Activated CD4-positive, alpha-beta T cell treated with anti-CD3 and anti-CD28 coated beads for 1 hour (primary cell): ENCODE measurements at regions not wholly inside any gene's neighbourhood (a gene's known extent, or its start where the extent isn't known, plus 50 kb on each side); places are given as distances from the start of the nearest gene placed in this dataset.

Experiments
- DNase-seq: peaks from one replicate; pipeline ENCODE4 v3.0.0-alpha.2; 2020

DNA sequence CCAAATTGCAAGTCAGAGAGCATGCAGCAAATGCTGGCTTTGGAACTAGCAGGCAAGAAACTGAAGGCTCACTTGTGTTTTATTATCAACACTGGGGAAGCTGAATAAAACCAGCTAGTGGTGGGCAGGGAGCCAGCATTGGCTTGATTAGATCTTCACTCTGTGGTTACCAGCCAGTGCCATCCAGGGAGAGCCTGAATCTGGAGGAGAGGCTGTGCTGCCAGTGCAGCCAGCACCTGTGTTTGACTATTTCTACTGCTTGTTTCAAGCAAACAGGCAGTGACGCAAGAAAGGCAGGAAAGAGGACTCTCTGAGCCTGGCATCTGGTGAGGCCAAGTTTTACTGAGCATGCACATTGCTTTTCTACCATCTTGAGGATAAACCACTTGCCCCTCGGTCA lies 247.0 kb downstream of the PHLDA1 start:
- no peak for DNase-seq

DNA sequence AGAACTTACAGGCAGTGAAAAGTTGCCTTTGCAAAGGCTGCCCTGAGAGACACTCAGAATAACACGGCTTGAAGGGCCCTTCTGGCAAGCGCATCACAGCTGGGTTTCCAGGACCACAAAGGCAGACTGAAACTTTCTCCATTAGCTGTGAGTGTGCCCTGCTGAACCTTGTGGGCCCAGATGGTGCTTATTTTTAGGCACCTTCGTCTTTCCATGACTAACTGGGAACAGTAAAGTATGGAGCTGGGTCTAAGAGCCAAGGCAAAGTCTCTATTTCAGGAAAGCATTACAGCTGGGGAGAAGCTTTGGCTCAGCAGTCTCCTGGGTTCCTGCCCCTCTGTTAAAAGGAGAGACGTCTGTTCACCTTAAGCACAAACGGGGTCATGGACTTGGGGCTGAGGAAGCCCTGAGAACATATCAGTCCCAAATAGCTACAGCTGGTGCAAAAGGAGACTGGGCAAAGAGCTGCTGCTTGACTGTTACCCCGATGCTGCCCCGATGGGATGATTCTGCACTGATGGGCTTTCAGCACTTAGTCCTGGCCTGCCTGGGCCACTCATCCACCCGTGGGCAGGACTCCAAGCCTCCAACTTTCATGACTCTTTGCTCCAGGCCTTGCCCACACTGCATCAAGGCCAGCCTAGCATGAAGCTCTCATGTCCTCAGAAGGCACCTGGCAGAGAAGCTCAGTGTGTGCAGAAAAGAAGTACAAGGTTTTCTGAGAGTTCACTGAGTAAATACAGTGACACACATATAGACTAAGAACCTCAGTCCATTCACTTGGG lies 248.3 kb downstream of the PHLDA1 start:
- no peak for DNase-seq

DNA sequence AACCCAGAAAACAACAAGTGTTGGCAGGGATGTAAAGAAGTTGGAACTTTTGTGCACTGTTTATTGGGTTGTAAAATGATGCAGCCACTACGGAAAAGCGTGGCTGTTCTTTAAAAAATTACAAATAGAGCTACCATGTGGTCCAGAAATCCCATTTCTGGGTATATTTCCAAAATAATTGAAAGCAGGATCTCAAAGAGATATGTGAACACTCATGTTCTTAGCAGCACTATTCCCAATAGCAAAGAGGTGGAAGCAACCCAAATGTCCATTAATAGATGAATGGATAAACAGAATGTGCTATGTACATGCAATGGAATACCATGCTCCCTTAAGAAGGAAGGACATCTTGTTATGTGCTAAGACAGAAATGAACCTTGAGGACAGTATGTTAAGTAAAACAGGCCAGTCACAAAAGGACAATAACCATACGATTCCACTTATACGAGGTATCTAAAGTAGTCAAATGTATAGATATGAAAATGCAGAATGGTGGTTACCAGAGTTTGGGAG lies 249.5 kb downstream of the PHLDA1 start:
- no peak for DNase-seq

DNA sequence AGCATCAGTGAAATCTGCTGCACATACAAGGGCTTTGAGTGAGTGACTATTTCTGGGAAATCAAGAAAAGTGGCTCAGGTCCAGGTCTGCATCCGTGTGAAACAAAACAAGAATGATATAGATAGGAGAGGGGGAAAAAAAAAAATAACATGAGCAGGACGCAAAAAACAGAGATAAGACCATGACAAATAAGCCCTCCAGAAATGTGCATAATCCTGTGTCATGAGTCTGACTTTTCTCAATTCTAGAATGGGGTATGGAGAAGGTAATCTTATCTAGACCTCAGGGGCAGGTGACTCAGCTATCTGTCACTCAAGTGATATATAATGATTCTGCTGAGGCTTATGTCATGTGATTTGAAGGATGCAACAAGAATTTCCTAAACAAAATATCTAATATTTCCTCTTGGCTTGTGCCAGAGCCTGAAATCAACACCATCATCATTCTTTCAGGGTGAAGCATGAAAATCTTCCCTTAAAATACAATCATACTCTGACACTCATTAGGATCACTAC lies 250.0 kb downstream of the PHLDA1 start:
- DNase-seq, result no peak

DNA sequence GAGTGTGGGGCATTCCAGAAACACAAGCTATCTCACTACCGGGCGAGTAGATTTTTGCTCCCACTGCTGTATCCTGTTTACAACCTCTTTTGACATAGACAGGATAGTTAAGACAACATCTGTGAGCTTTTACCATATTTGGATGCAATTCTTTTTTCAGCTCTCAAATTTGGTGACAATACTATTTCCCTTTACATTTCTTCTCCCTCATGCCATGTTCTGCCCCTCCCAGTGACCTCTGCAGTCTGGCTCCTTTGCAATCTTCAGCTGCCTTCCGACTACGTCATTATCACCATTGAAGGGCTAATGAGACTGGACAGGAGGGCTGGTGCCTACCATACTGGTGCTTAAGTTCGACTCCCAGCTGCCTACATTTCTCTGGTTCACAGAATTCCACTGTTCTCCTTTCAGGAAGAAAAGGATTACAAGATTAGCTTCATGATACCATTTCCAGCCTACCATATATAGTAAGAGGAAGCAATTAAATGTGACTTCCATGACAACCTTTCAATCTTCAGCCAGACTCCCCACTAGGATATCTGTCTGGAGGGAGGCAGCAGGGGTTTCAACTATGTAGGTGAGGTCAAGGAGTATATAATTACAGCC lies 251.6 kb downstream of the PHLDA1 start:
- DNase-seq, result no peak

DNA sequence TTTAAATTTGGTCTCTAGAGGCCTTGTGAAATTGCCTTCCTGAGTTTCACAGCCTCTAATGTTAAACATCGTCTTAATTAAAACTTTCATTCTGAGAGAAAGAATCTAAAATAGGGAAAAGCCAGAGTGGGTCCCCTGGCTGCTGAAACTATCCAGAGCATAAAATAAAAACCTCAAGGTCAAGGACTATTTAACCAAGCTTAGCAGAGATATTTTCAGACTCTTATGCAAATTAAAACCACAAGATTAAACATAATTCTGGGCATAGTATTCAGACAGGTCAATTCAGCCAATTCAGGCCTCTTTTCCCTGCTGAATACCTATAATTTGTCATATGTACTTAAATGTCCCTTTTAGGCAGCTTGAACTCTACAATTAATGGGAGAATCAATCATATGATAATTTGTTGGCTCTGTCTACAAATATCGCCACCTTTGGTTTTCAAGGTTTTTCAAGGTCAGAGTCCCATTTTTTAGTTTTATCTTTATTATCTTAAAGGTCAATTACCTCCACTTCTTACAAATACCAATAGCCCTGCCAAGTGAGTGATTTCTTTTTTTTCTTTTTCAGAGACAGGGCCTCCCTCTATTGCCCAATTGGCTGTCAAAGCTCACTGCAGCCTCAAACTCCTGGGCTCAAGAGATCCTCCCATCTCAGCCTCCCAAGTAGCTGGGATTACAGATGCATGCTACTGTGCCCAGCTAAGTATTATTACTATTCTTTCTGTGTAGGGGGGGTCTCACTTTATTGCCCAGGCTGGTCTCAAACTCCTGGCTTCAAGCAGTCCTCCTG lies 257.1 kb downstream of the PHLDA1 start:
- no peak for DNase-seq

DNA sequence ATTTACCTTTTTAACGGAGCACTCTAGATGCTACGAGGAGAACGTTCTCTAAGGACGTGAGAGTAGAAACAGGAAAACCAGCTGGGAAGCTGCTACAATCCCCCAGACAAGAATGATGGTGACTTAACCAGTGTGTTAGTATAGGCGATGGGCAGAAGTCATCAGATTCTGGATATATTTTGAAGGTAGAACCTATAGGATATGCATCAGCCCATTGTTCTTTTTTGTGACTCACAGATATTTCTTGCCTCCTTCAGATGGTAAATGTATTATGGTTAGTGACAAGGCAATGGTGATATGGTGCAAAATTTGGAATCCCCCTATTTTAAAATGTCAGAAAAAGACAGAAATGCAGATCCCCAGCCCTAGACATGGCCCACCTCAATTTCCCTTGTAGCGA lies 258.2 kb downstream of the PHLDA1 start:
- DNase-seq, result no peak

DNA sequence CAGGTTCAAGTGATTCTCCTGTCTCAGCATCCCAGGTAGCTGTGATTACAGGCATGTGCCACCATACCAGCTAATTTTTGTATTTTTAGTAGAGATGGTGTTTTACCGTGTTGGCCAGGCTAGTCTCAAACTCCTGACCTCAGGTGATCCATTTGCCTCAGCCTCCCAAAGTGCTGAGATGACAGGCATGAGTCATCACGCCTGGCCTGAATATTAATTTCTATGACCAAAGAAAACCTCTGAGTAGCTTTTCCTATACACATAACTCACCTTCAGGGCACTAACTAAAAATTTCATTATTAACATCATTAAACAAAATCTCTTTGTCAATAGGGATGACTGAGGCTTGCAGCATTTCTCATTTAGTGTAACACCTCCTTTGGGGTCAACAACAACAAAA lies 259.6 kb upstream of the KRR1 start:
- DNase-seq, result no peak

DNA sequence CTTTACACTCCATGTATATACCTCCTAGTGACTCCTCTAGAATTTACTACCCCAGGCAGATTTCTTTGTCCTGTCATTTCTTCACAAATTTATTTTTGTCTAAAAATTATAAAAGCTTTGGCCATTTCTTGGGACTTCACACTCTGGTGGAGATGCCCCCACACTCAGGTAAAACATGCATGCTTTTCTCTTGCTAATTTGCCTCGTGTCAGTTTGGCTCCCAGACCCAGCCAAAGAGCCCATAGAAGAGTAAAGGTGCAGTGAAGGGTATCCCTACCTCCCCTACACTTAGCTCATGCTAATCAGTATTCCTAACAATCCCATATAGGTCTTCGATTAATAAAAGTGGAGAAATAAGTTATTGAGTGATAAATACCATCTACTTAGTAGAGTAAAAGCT lies 256.5 kb upstream of the KRR1 start:
- no peak for DNase-seq

DNA sequence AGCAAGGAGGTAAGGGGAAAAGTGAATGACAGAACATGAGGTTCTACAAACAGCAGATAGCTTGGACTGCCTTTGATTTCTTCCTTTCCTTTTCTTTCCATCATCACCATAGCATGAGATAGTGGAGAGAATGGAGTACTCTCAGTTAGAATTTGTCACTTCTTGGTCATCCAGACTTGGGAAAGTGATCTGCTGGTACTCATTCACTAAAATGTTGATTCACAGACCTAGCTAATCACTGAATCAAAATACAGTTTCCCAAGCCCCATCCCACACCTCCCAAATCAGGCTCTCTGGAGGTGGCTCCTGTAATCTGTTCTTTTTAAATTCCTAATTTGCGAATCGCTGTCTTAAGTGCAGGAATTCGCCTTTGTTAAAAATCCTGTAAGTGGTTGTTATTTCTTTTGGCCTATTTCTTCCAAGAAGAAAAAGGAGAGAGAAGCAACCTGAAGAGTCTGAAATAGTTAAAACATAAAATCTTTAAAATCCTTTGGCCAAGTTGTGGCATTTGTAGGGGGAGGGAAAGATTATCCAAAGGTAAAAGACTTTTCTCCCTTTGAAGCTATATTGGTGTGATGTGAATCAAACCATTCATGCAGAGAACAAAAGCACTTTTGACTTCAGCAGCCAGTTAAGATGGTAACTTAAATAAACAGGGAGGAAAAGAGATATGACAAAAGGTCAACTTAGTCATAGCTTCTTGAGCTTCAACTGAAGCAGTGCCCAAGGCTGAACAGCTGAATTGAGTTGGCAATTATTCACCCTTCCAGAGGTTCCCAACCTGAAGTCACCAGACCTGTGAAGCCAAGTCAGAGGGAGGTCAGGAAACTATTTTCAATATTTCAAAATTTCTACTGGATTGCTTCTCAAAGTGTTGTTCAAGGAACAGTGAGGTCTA lies 255.1 kb upstream of the KRR1 start:
- DNase-seq, result no peak

DNA sequence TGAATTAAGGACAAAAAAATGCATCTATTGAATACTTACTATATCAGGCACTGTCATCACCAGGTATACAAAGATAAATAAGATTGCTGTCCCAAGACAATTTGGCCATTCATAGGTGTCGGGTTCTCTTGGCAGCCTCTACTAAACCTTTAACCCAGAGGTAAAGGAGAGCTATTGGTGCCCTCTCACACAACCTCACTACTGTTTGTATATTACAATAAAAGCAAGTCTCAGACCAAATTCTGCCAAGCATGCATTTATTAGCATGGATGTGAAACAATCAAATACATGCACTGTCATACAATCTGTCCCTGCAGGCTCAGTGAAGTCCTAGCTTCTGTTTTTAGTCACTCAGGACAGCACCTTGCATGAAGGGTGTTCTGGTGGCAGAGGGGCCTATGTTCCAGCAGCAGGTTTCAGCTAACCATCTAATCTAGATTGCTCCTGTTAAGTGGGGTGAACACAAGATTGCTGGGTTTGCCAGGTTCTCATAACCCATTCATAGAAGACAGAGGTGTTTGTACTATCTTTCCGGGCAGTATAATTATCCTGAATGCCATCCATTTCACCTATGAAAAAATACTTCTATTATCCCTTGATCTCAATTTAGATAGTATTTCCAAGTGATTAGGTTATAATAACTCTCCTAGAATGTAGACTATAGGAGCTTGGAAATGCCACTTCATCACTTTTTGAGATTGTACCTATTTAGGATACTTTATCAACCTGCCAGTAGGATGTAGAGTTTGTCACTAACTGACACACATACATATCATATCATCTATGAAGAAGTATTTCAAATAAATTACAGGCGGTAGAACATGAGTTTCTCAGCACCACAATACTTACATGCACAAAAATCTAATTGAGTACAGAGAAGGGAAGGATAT lies 254.0 kb upstream of the KRR1 start:
- DNase-seq, result no peak

DNA sequence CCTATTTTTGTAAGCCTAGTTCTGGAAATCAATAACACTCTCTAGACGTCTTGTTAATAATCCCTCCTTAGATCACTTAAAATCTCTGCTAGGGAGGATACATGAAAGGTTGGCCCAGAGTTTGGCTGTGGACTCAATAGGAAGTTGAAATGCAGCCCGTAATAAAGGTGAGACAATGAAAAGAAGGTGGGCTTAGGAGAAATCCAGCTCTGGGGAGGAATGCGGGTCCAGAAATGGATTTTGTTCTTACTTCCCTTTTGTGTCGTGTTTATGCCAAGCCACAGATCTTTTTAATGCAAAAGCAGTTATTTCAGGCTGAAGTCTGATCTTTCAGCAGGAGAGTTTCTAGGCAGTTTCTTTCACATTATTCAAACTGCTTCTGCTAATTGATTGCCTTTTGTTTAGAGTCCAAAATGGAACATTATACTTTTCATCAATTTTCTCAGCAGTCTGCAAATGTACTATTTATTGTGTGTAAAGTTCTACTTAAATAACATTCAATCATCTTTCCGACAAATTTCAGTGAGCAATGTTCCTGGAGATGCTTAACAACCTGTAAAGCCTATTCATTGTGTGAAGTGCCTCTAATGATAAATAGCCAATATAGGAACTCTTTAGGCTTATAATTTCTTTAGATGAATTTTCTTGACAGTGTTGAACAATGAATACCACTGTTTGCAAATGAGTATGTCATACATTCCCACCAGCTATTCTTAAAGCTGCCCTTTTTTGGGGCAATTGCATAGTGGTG lies 252.9 kb upstream of the KRR1 start:
- no peak for DNase-seq

DNA sequence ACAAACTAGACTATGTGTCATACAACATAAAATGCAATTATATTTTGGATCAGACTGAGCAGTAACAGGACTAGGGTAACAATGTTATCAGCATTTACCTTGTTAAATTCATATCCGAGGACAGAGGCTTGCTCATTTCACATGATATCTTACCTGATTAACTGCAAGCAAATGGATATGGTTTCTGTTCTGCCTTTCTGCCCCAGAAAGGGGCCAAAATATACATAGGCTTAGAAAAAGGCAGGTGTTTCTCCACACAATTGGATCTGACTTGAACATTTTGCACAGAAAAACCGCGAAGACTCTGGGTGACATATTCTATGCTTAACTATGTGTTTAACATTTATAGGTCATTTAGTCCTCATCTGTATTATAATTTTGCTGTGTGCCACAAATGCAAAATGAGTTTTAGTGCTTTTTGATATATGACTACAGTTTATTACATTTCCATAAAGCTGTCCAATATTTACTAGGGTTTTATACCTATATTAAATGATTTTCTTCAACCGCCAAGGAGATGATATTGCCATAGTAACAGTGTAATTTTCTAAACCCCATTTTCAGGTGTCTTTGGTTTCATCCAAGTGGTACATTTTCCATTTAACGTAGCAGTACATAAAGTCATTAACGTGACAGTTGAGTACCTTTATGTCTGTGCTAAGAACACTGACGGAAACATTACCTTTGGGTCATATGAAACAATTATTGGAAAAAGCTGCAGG lies 249.3 kb upstream of the KRR1 start:
- DNase-seq, result no peak

DNA sequence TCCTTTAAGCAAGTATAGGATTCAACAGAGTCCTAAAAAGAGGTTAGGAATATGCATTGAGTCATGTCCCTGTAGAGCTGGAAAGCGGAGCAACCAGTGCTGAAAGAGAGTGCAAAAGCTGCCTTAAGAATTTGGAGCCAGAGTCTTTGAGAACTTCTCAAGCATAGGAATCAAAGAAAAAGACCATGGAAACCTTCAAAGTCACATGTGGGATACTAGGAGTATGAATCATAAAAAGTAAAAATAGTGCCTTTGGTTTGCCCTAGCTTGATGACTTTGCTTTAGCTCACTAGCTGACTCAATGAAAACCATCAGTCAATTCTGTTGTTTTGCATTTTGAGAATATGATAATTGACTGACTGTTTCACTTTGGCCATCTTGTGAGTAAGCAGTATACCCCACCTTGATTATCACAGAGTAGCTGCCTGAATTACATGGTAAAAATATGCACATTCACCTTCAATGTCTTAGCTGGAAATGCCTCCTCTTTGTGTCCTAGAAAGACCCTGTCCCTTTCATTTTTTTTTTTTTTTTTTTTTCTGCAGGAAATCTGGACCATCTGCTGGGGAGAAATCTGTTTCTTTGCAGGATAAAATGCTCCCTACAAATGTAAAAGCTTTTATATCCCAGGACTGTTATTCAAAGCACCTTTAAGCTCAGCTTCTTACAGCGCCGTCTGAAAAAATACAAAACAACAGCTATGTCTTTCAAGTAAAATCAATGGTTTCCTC lies 248.6 kb upstream of the KRR1 start:
- DNase-seq, result no peak

DNA sequence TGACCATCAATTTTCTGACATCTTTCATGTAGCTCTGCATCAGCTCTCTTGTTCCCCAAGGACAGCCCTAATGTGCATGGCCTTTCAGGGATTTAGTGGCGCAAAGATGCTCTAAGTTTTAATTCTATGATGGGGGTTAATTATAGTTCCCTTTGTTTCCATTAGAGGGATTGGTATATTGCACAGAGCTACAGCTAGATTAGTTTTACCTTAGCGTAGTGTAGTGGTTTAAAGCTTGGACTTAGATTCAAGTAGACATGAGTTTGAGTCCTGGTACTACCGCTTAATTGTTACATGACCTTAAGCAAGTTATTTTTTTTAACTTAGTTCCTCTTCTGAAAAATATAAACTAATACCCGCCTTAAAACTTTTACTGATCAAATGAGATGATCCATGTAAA lies 247.8 kb upstream of the KRR1 start:
- DNase-seq, result no peak

DNA sequence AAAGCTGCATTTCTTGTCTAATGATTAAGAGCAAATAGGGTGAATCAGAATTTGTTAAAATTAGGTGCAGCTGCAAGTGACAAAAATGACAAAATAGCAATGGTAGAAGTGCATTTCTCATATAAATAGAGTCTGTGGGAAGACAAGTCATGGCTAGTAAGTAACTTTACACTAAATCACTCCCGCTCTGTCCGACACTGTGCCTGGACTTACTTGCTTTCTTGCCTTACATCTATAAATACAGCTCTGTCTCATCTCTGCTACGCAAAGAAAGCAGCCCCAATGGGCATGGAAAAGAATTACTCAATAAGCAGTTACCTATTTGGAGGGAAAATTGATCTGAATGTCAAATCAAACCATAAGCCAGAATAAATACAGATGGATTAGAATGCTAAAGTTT lies 245.4 kb upstream of the KRR1 start:
- DNase-seq, result no peak

DNA sequence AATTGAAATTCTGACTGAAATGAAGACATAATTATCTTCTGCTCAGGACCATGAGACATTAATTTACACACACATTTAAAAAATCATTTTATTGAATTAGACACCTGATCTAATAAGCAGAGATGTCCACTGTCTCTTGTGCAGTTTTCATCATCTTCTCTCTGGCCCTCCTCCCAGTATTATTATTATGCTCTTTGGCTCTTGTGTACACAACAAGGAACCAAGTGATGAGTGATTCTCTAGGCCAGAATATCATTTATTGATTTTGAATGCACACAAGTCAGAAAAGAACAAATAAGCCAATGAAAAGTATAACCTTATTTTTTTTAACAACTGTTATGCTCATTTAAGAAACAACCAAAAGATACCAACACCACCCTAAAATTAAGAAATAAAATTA lies 244.7 kb upstream of the KRR1 start:
- DNase-seq, result no peak

DNA sequence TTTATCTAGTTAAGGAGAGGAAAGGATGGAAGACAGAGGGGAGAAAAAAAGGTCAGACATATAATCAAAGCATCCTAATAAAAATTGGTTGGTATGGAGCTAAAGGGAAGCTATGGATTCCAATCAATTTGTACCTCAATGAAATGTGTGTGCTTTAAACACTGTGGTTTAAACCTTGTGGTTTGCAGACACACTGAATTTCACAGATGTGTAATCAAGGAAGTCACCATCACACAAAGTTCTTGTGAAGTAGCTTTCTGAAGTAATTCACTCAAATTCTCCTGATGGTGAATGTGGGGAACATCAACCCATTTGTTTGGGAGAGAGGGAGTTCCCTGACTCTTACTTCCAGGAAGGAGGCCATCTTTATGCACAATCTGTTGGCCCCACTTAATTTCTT lies 243.3 kb upstream of the KRR1 start:
- DNase-seq, result no peak

DNA sequence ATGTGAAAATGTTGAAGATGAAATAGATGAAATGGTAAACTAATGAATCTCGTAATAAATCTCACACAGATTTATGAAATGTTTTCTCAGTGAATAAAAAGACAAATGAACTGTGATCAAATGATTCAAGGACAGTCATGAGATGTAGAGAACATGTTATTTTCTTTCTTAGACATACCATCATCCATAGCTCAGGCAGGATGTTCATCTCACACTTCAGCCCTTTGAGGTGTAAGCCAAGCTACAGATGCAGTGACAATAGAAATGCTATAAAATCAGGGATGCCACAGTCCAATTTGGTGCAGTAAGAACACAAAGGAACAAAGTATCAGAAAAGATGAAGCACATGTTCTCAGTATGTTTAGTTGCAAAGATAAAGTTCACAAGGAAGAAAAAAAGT lies 242.7 kb upstream of the KRR1 start:
- no peak for DNase-seq
